GM21529 (cell line): ENCODE measurements at regions not wholly inside any gene's neighbourhood (a gene's known extent, or its start where the extent isn't known, plus 50 kb on each side); places are given as distances from the start of the nearest gene placed in this dataset.

Experiments used
- ATAC-seq: cut with Tn5 transposase; IDR thresholded peaks from one replicate; pipeline ENCODE4 v1.9.1; 2021; ENCODE audit not compliant: unreplicated experiment

- no peak for ATAC-seq
Measured at GRCh38 chr11:80054582-80055165, 613.8 kb upstream of the TENM4 start.

DNA sequence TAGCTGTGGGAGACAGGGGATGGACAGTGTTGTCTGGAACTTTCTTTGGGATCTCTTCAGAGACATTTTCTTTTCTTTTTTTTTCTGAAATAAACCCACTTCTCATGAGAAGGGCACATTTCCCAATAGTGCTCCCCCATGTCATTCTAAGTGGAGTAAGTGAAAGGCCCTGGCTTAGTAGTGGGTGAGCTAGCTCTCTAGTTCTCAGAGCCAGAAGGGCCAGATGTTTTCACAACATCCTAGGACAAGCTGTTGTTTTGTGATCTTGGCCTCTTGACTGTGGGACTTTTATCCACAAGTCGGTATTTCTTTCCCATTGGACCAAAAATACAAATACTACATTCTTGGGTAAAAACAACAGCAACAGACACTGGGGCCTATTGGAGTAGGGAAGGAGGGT, 607.7 kb upstream of the TENM4 start:
- ATAC-seq, result no peak

DNA sequence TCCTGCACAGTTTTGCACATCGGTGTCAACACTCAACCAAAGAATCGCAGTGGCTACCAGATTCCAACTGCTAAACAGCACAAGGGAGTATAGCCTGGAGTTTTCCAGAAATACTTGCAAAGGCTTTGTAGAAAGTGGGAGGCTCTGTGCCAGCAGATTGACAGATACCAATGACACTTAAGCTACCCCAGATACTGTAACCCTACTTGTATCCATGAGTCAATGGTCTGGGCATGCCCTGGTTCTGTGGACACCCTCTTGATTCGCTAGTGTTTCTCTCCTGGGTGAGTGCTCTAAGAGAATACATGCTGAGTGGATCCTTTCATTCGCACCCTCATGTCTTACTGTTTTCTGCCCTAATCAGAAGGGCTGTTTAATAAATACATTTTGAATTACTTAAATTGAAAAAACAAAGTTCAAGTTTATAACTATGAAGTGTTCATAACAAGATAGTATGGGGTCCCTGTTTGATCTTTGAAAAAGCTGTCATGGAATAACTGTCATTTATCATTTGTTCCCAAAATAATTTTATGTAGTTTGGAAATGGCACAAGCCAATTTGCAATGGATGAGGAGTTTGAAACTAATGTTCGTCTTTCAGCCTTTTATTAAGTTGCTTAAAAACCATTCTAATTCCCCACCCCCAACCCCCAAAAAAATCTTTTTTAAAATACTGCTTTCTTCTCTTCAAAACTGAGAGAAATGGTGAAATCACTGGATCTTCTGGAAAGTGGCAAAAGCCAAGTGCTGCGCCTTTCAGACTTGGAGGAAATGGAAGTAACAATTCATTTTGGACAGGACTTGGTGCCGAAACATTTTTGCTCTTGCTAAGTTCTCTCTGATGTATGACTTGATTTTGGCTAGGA, 600.5 kb upstream of the TENM4 start:
- ATAC-seq, result no peak

GRCh38 chr11:80034801-80035200, 594.0 kb upstream of the TENM4 start:
- ATAC-seq, result no peak

- no peak for ATAC-seq
Measured at GRCh38 chr11:80031014-80031600, 590.3 kb upstream of the TENM4 start.

GRCh38 chr11:80028998-80029397, 588.2 kb upstream of the TENM4 start:
- no peak for ATAC-seq

- ATAC-seq, result no peak
Measured at GRCh38 chr11:80024119-80024518, 583.3 kb upstream of the TENM4 start.

DNA sequence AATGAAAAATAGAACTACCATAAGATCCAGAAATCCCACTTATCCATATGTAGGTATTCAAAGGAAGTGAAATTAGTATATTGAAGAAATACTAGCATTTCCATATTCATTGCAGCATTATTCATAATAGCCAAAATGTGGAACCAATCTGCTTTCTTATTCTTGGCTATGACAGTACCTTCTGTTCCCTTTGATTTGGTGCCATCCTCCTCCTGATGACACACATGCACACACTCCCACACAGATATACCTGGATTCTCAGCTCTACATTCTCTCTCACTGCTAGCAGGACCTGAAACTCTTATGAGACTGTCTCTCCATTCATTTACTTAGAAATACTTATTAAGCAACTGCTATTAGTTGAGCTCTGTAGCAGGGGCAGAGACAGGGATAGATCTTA, 582.6 kb upstream of the TENM4 start:
- no peak for ATAC-seq

- ATAC-seq, result no peak
Measured at GRCh38 chr11:80010536-80010935, 569.7 kb upstream of the TENM4 start.

GRCh38 chr11:80009081-80009480, 568.3 kb upstream of the TENM4 start:
- ATAC-seq, result no peak

GRCh38 chr11:80007616-80008015, 566.8 kb upstream of the TENM4 start:
- ATAC-seq, result no peak

- ATAC-seq, result no peak
Measured at GRCh38 chr11:79990141-79990540, 549.3 kb upstream of the TENM4 start.

DNA sequence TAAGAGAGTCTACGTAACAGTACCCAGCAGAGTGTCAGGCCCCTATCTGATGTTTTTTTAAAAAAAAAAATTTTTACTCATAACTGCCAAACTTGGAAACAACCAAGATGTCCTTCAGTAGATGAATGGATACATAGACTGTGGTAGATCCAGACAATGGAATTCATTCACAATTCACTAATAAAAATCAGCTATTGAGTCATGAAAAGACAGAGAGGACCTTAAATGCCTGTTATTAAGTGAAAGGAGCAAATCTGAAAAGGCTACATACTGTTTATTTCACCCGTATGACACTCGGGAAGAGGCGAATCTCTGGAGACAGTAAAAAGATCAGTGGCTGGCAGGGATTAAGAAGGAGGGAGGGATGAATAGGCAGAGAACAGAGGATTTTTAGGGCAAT, 541.4 kb upstream of the TENM4 start:
- no peak for ATAC-seq

GRCh38 chr11:79980916-79981315, 540.1 kb upstream of the TENM4 start:
- no peak for ATAC-seq

DNA sequence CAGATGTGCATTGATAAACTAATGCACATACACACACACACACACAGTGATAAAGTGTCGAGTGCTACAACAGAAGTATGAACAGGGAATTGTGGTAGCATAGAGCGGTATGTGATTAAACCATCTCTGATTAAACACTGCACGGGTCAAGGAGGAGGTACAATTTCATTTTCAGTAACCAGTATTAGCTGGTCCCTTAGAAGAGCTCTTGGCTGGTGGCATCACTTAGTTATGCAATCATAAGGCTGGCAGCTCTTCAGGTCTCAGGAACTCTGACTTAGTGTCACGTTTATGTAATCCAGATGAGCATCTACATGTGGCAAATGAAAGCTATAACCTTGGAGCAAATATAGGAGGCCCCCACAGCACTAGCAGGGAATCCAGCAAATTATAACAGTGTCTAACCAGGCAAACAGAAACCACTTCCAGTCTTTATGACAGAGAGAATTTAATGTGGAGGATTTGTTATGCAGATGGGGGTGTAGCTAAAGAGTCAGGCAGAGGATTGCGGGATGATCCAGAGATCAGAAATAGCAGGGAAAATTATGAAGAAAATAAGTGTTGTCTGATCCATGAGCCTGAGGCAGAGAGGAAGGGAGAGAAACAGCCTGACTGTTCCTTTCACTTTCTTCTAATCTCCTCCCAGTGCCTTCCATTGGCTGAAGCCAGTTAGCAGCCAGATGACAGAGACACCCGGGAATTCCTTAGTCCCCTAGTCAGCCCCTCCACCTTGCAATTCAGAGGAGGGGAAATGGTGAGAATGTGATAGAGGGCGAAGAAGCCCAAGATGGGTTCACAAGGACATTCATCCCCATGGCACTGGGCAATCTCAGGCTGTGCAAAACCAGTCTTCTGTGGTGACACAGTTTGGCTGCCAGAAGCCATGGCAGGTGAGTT, 533.1 kb upstream of the TENM4 start:
- ATAC-seq, result no peak

DNA sequence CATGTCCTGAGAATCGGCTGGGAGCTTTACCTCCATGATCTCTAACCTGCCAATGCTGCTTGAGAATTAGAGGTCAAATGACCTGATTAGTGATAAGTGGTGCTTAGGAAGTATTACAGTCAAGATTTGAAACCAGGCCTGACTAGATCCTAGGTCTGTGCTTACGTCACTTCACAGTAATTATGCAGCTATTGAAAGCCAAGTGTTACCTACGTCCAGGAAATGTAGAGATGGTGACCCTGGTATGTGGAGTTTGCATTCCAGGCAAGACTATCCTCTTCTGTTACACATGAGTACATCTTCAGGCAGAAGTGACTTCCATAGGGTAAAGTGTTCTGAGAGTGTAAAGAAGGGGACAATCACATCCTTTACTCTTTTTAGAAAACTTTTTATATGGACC, 530.4 kb upstream of the TENM4 start:
- ATAC-seq, result no peak

DNA sequence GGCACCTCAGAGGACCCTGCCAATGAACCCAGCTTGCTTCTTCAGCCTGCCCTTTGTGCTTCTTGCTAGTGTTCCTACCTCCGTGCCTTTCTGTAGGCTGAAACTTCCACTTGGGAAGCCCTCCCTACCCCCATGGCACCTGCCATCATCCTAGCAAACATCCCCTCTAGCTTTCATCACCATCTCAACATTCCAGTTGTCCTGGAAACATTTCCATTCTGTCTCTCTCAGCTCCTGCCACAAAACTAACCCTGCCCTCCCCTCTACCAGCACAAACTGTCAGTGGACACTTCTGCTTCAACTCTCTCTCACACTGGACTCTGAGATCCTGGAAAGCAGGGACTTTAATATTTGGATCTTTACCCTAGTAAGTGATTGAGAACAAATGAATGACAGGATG, 525.8 kb upstream of the TENM4 start:
- ATAC-seq, result no peak

DNA sequence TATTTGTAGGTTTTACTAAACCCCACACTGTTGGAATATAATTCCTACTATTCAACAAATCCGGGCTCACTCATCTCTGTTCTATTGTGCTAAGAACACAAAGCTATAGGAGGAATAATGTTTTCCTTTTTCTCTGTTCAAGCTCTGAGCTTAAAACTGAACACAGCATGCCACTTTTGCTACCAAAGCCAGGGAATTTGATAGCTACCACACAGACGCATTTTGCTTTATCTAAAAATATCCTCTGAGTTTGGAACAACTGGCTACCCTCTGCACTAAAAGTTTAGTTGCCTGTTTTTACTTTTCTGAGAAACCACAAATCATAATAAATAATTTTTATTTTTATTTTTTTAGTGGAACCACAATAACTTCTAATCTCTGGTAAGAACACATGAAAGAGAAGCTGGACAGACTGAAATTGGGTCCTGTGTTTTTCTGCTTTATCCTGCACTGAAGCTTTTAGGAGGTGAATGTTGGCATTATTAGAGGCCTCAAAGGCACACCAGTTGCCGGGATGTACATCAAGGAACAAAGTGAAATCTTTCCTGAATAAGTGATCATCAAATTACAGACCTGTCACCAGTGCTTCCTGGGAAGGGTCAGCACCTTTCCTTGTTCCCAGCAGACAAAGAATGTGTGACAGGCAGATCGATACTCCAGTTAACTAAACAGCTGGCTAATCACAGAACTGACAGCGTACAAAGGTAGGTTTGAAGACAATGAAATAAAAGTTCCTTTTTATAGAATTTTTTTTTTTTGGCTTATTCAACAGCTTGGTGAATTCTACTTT, 523.2 kb upstream of the TENM4 start:
- ATAC-seq, result no peak

- no peak for ATAC-seq
Measured at GRCh38 chr11:79960461-79960860, 519.6 kb upstream of the TENM4 start.

- no peak for ATAC-seq
Measured at GRCh38 chr11:79959318-79959717, 518.5 kb upstream of the TENM4 start.

DNA sequence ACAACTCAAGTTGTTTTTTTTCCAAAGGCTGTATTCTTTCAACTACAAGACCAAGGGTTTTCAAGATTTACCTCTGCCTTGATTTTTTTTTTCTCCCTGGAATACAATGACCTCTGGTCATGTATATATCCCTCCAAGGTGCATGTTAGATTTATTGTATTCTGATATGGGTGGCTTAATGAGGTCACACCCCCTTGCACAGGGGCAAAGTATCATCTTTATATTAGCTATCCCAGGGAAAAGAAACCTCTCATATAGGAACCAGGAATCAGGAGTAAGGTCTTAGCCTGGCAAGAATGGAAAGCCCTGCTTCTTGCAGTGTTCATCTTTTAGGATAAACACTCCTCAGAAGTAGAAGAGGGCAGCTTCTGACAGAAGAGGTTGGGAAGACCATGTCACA, 516.9 kb upstream of the TENM4 start:
- ATAC-seq, result no peak
